H1 (cell line): ENCODE measurements at regions not wholly inside any gene's neighbourhood (a gene's known extent, or its start where the extent isn't known, plus 50 kb on each side); places are given as distances from the start of the nearest gene placed in this dataset.

Experiments used
- CTCF ChIA-PET: fragments of 300-600 bp; sonication (Branson Sonifier 250); formaldehyde crosslinking; loops from one replicate; lab custom pipeline; 2021; ENCODE audit not compliant: partially characterized antibody; lab: Charles Lee
- POLR2A ChIA-PET: fragments of 300-600 bp; sonication (Branson Sonifier 250); formaldehyde crosslinking; loops from one replicate; lab custom pipeline; 2021; ENCODE audit warnings: inconsistent platforms; ENCODE audit not compliant: partially characterized antibody; lab: Charles Lee
- DNase-seq, 2 experiments: peaks; one replicate each; pipeline versions ENCODE4 v3.0.0 to v3.0.0-alpha.2; 2010 to 2022; ENCODE audit warnings: low spot score in 2 of 2, low read depth in 1 of 2, mixed read lengths in 1 of 2
- FAIRE-seq: peaks from 2 replicates; lab custom pipeline; 2011; peaks lifted over from hg19 to GRCh38; lab: Jason Lieb, UNC
- H2AFZ ChIP-seq: 2 replicates; pipeline ENCODE4 v1.8.1; 2012; ENCODE audit warnings: low read length, inconsistent platforms
- H2AK5ac ChIP-seq: 2 replicates; pipeline ENCODE4 v1.6.1; 2013; ENCODE audit warnings: low read depth, low read length
- H2BK120ac ChIP-seq: replicated peaks from 2 replicates; pipeline ENCODE3; 2013; ENCODE audit warnings: low read depth, low read length, inconsistent platforms
- H2BK12ac ChIP-seq: 2 replicates; pipeline ENCODE4 v1.6.1; 2013; ENCODE audit warnings: low read depth, low read length
- H2BK15ac ChIP-seq: 2 replicates; pipeline ENCODE4 v1.6.1; 2013; ENCODE audit warnings: low read length
- H2BK20ac ChIP-seq: 2 replicates; pipeline ENCODE4 v1.6.1; 2013; ENCODE audit warnings: low read length
- H2BK5ac ChIP-seq: 2 replicates; pipeline ENCODE4 v1.6.1; 2013; ENCODE audit warnings: low read depth, low read length
- H3K14ac ChIP-seq: 2 replicates; pipeline ENCODE4 v1.6.1; 2013; ENCODE audit warnings: inconsistent platforms; ENCODE audit not compliant: insufficient read length
- H3K18ac ChIP-seq: 2 replicates; pipeline ENCODE4 v1.6.1; 2013; ENCODE audit warnings: low read length; ENCODE audit errors: extremely low read depth
- H3K23ac ChIP-seq: 2 replicates; pipeline ENCODE4 v1.6.1; 2013; ENCODE audit warnings: inconsistent platforms; ENCODE audit not compliant: insufficient read length
- H3K23me2 ChIP-seq: 2 replicates; pipeline ENCODE4 v1.6.1; 2013; ENCODE audit warnings: low read depth, low read length
- H3K27ac ChIP-seq: 2 replicates; pipeline ENCODE4 v1.6.1; 2011; ENCODE audit warnings: low read depth, low read length, inconsistent platforms
- H3K27me3 ChIP-seq, 4 experiments: replicated peaks in 1 of 4; 1 replicate in 1 of 4; 2 replicates in 3 of 4; pipeline versions ENCODE4 v1.6.1 to v1.8.1; 2011 to 2013; ENCODE audit warnings: low read length in 3 of 4, mild to moderate bottlenecking in 3 of 4, inconsistent platforms in 2 of 4, mixed read lengths in 2 of 4, moderate library complexity in 1 of 4; ENCODE audit not compliant: control insufficient read depth in 3 of 4, insufficient read depth in 3 of 4; ENCODE audit errors: extremely low read depth in 1 of 4
- H3K36me3 ChIP-seq, 4 experiments: 2 replicates each; pipeline versions ENCODE4 v1.6.1 to v1.8.1; 2011 to 2013; ENCODE audit warnings: mild to moderate bottlenecking in 4 of 4, low read length in 3 of 4, moderate library complexity in 2 of 4, control low read depth in 1 of 4, inconsistent platforms in 1 of 4; ENCODE audit not compliant: insufficient read depth in 4 of 4, control insufficient read depth in 2 of 4
- H3K4ac ChIP-seq: replicated peaks from 2 replicates; pipeline ENCODE3; 2013; ENCODE audit warnings: low read length, low read depth, mixed read lengths, inconsistent platforms; ENCODE audit not compliant: insufficient read length
- H3K4me1 ChIP-seq, 4 experiments: replicated peaks in 1 of 4; 1 replicate in 1 of 4; 2 replicates in 3 of 4; pipeline versions ENCODE4 v1.6.1 to v1.8.1; 2011 to 2013; ENCODE audit warnings: low read length in 3 of 4, inconsistent platforms in 2 of 4, mixed read lengths in 1 of 4; ENCODE audit not compliant: insufficient read depth in 4 of 4, control insufficient read depth in 3 of 4
- H3K4me2 ChIP-seq, 2 experiments: 2 replicates each; pipeline versions ENCODE4 v1.6.1 to v1.8.1; 2011 to 2013; ENCODE audit warnings: low read depth in 2 of 2, low read length in 2 of 2, control low read depth in 1 of 2, inconsistent platforms in 1 of 2, mild to moderate bottlenecking in 1 of 2; ENCODE audit not compliant: insufficient read depth in 1 of 2
- H3K4me3 ChIP-seq, 4 experiments: fragments of 200-600, 300-600 bp in 1 of 4; sonication (generic), shearing (Covaris generic), sonication (Bioruptor Twin) in 1 of 4; 2 replicates each; pipeline versions ENCODE4 v1.5.1 to v1.8.1; 2011 to 2016; ENCODE audit warnings: low read length in 4 of 4, low read depth in 3 of 4, control low read depth in 2 of 4, inconsistent platforms in 2 of 4, mild to moderate bottlenecking in 2 of 4, mixed read lengths in 1 of 4, moderate library complexity in 1 of 4; ENCODE audit not compliant: insufficient read depth in 2 of 4; ENCODE audit errors: extremely low read depth in 1 of 4
- H3K56ac ChIP-seq: replicated peaks from 2 replicates; pipeline ENCODE3; 2013; ENCODE audit warnings: low read depth, mild to moderate bottlenecking, mixed read lengths, low read length, inconsistent platforms; ENCODE audit not compliant: insufficient read length
- H3K79me1 ChIP-seq: 2 replicates; pipeline ENCODE4 v1.6.1; 2013; ENCODE audit warnings: low read depth, low read length, control low read depth
- H3K79me2 ChIP-seq, 2 experiments: 2 replicates each; pipeline versions ENCODE4 v1.6.1 to v1.8.1; 2012 to 2013; ENCODE audit warnings: low read length in 2 of 2, mild to moderate bottlenecking in 2 of 2, inconsistent platforms in 1 of 2; ENCODE audit not compliant: insufficient read depth in 2 of 2, control insufficient read depth in 1 of 2
- H3K9ac ChIP-seq, 4 experiments: replicated peaks in 1 of 4; 1 replicate in 1 of 4; 2 replicates in 3 of 4; pipeline versions ENCODE4 v1.6.1 to v1.8.1; 2011 to 2013; ENCODE audit warnings: low read depth in 3 of 4, low read length in 3 of 4, control low read depth in 2 of 4, mild to moderate bottlenecking in 2 of 4, moderate library complexity in 2 of 4, inconsistent platforms in 1 of 4; ENCODE audit errors: extremely low read depth in 1 of 4
- H3K9me3 ChIP-seq, 2 experiments: 2 replicates each; pipeline versions ENCODE4 v1.6.1 to v1.8.1; 2012 to 2013; ENCODE audit warnings: mild to moderate bottlenecking in 2 of 2, moderate library complexity in 2 of 2, control low read depth in 1 of 2, inconsistent platforms in 1 of 2, low read depth in 1 of 2, low read length in 1 of 2, mixed read lengths in 1 of 2; ENCODE audit not compliant: insufficient read depth in 2 of 2
- H4K20me1 ChIP-seq, 2 experiments: replicated peaks in 1 of 2; 2 replicates each; pipeline versions ENCODE3 to v1.8.1; 2011 to 2013; ENCODE audit warnings: inconsistent platforms in 2 of 2, low read length in 2 of 2, mild to moderate bottlenecking in 1 of 2; ENCODE audit not compliant: insufficient read depth in 2 of 2, control insufficient read depth in 1 of 2
- H4K5ac ChIP-seq: 2 replicates; pipeline ENCODE4 v1.6.1; 2013; ENCODE audit warnings: low read length, low read depth, mixed read lengths, inconsistent platforms; ENCODE audit not compliant: insufficient read length
- H4K8ac ChIP-seq: 2 replicates; pipeline ENCODE4 v1.8.0; 2013; ENCODE audit warnings: mild to moderate bottlenecking, moderate library complexity, low read length, inconsistent platforms; ENCODE audit not compliant: insufficient read depth; ENCODE audit errors: extremely low read depth
- H4K91ac ChIP-seq: replicated peaks from 2 replicates; pipeline ENCODE3; 2013; ENCODE audit warnings: low read length, mixed read lengths, inconsistent platforms; ENCODE audit not compliant: insufficient read length
- CBX8 ChIP-seq: fragments of 300-800, 300-1000 bp; sonication (generic); IDR thresholded peaks from 2 replicates; pipeline ENCODE4 v1.7.1; 2016; ENCODE audit warnings: low read depth, low read length, borderline replicate concordance
- EGR1 ChIP-seq: IDR thresholded peaks from 2 replicates; pipeline ENCODE4 v1.6.1; 2011; ENCODE audit warnings: low read depth, low read length, borderline replicate concordance
- EZH2 ChIP-seq: fragments of 200-600 bp; sonication (generic); IDR thresholded peaks from 2 replicates; pipeline ENCODE4 v1.7.1; 2012; ENCODE audit warnings: low read depth, mild to moderate bottlenecking, moderate library complexity, low read length, inconsistent platforms; ENCODE audit not compliant: severe bottlenecking
- HDAC2 ChIP-seq, 2 experiments: fragments of 300-600 bp in 1 of 2; sonication (generic) in 1 of 2; IDR thresholded peaks; 2 replicates each; pipeline ENCODE4 v1.6.1; 2011 to 2012; ENCODE audit warnings: low read depth in 2 of 2, low read length in 2 of 2, mild to moderate bottlenecking in 2 of 2, moderate library complexity in 2 of 2, borderline replicate concordance in 1 of 2, inconsistent platforms in 1 of 2
- HDAC6 ChIP-seq: IDR thresholded peaks from one replicate; pipeline ENCODE4 v1.7.1; 2012; ENCODE audit warnings: low read depth, mild to moderate bottlenecking, inconsistent platforms, low read length, moderate library complexity
- KDM4A ChIP-seq: IDR thresholded peaks from one replicate; pipeline ENCODE4 v1.7.1; 2012; ENCODE audit warnings: low read depth, mild to moderate bottlenecking, moderate library complexity, low read length, inconsistent platforms; ENCODE audit not compliant: severe bottlenecking
- RAD21 ChIP-seq, 2 experiments: IDR thresholded peaks in 1 of 2; conservative IDR thresholded peaks in 1 of 2; 2 replicates each; pipeline ENCODE4 v1.6.1; 2011; ENCODE audit warnings: low read depth in 2 of 2, low read length in 2 of 2, improper control_type of control experiment in 1 of 2, inconsistent platforms in 1 of 2, mild to moderate bottlenecking in 1 of 2, moderate library complexity in 1 of 2
- RBBP5 ChIP-seq: IDR thresholded peaks from 2 replicates; pipeline ENCODE4 v1.7.1; 2012; ENCODE audit warnings: low read depth, mild to moderate bottlenecking, inconsistent platforms, low read length, moderate library complexity, borderline replicate concordance
- SAP30 ChIP-seq: fragments of 300-600 bp; sonication (generic); IDR thresholded peaks from 2 replicates; pipeline ENCODE4 v1.7.1; 2012; ENCODE audit warnings: low read length, moderate library complexity, mild to moderate bottlenecking, inconsistent platforms; ENCODE audit not compliant: insufficient read depth, insufficient replicate concordance
- SP1 ChIP-seq: IDR thresholded peaks from 2 replicates; pipeline ENCODE4 v1.6.1; 2011; ENCODE audit warnings: low read depth, low read length
- SRF ChIP-seq: IDR thresholded peaks from 2 replicates; pipeline ENCODE4 v1.6.1; 2011; ENCODE audit warnings: mild to moderate bottlenecking, low read depth, low read length, moderate library complexity
- TEAD4 ChIP-seq: IDR thresholded peaks from 2 replicates; pipeline ENCODE4 v1.6.1; 2012; ENCODE audit warnings: low read depth, low read length, inconsistent platforms, mixed read lengths
- WGBS, 2 experiments: shearing (Covaris generic) in 1 of 2; methylation state at CpG; one replicate each; pipeline versions ENCODE4 v1.1.6 to v1.1.7; 2013 to 2015; ENCODE audit warnings: low lambda C conversion rate in 2 of 2, mixed read lengths in 2 of 2, inconsistent platforms in 1 of 2, low coverage in 1 of 2, missing lambda C conversion rate in 1 of 2; ENCODE audit not compliant: insufficient replicate concordance in 2 of 2, insufficient coverage in 1 of 2, insufficient read length in 1 of 2; ENCODE audit errors: extremely low coverage in 1 of 2, missing lambda C conversion rate in 1 of 2; 5-methylcytosine and 5-hydroxymethylcytosine counted together

GRCh38 chr1:69479734-69480133 lies 88.0 kb upstream of the LRRC7 start:
- H3K27ac ChIP-seq = no peak overlapping the region
- H3K4ac ChIP-seq = no peak overlapping the region
- no peak overlapping the region for H4K5ac ChIP-seq
- POLR2A ChIA-PET = no interaction called here
- no peaks in the 10 kb centered on the region for H3K79me2 ChIP-seq
- H3K79me1 ChIP-seq = no peaks in the 10 kb centered on the region
- H3K9ac ChIP-seq = no peak overlapping the region
- H3K27me3 ChIP-seq = no peaks in the 10 kb centered on the region
- no peak overlapping the region for H3K4me3 ChIP-seq
- no peak overlapping the region for H4K8ac ChIP-seq
- DNase-seq (no peak), FAIRE-seq (no peak)
- CTCF ChIA-PET = no interaction called here
- H2BK15ac ChIP-seq = no peak overlapping the region
- H3K18ac ChIP-seq = no peak overlapping the region
- H4K91ac ChIP-seq = no peak overlapping the region
- H3K4me2 ChIP-seq = no peak overlapping the region
- no peak overlapping the region for H2BK120ac ChIP-seq
- no peak overlapping the region for H3K23ac ChIP-seq
- peaks cover 0 to 4% (median 0%) of the 10 kb centered on the region in 4 experiments; a peak in 1 of 7 replicates for H3K4me1 ChIP-seq
- H2AFZ ChIP-seq = no peak overlapping the region
- no peak overlapping the region for H2BK12ac ChIP-seq
- H4K20me1 ChIP-seq = no peaks in the 10 kb centered on the region
- no peak overlapping the region for H2BK5ac ChIP-seq
- H3K23me2 ChIP-seq = no peaks in the 10 kb centered on the region
- no peak overlapping the region for H3K56ac ChIP-seq
- 82% methylated on average over 1 of the region's 1 CpG; no CpG with 5 or more reads in 1 of the 2 experiments for WGBS, 2 experiments
- H2BK20ac ChIP-seq = no peak overlapping the region
- no peak overlapping the region for H2AK5ac ChIP-seq
- H3K9me3 ChIP-seq = no peaks in the 10 kb centered on the region
- no peaks in the 10 kb centered on the region for H3K36me3 ChIP-seq
- no peak overlapping the region for H3K14ac ChIP-seq
- TF ChIP-seq RBBP5 (no peak), SRF (no peak), SP1 (no peak), RAD21 (IDR thresholded peaks at IDR 0.05 in 1 of 2, conservative IDR thresholded peaks at IDR 0.05 in 1 of 2; ENCODE audit: low read depth in 2 of 2, low read length in 2 of 2) (no peak), EZH2 (no peak), KDM4A (no peak), HDAC6 (no peak), TEAD4 (no peak), SAP30 (no peak), EGR1 (no peak), HDAC2 (IDR thresholded peaks at IDR 0.05; ENCODE audit: borderline replicate concordance in 1 of 2, low read depth in 2 of 2, low read length in 2 of 2) (no peak), CBX8 (no peak)
